H1 (cell line): ENCODE measurements at regions not wholly inside any gene's neighbourhood (a gene's known extent, or its start where the extent isn't known, plus 50 kb on each side); places are given as distances from the start of the nearest gene placed in this dataset.

Experiments
- CTCF ChIA-PET: fragments of 300-600 bp; sonication (Branson Sonifier 250); formaldehyde crosslinking; loops from one replicate; lab custom pipeline; 2021; ENCODE audit not compliant: partially characterized antibody; lab: Charles Lee
- POLR2A ChIA-PET: fragments of 300-600 bp; sonication (Branson Sonifier 250); formaldehyde crosslinking; loops from one replicate; lab custom pipeline; 2021; ENCODE audit warnings: inconsistent platforms; ENCODE audit not compliant: partially characterized antibody; lab: Charles Lee
- DNase-seq, 2 experiments: peaks; one replicate each; pipeline versions ENCODE4 v3.0.0 to v3.0.0-alpha.2; 2010 to 2022; ENCODE audit warnings: low spot score in 2 of 2, low read depth in 1 of 2, mixed read lengths in 1 of 2
- FAIRE-seq: peaks from 2 replicates; lab custom pipeline; 2011; peaks lifted over from hg19 to GRCh38; lab: Jason Lieb, UNC
- H2AFZ ChIP-seq: 2 replicates; pipeline ENCODE4 v1.8.1; 2012; ENCODE audit warnings: low read length, inconsistent platforms
- H2AK5ac ChIP-seq: 2 replicates; pipeline ENCODE4 v1.6.1; 2013; ENCODE audit warnings: low read depth, low read length
- H2BK120ac ChIP-seq: replicated peaks from 2 replicates; pipeline ENCODE3; 2013; ENCODE audit warnings: low read depth, low read length, inconsistent platforms
- H2BK12ac ChIP-seq: 2 replicates; pipeline ENCODE4 v1.6.1; 2013; ENCODE audit warnings: low read depth, low read length
- H2BK15ac ChIP-seq: 2 replicates; pipeline ENCODE4 v1.6.1; 2013; ENCODE audit warnings: low read length
- H2BK20ac ChIP-seq: 2 replicates; pipeline ENCODE4 v1.6.1; 2013; ENCODE audit warnings: low read length
- H2BK5ac ChIP-seq: 2 replicates; pipeline ENCODE4 v1.6.1; 2013; ENCODE audit warnings: low read depth, low read length
- H3K14ac ChIP-seq: 2 replicates; pipeline ENCODE4 v1.6.1; 2013; ENCODE audit warnings: inconsistent platforms; ENCODE audit not compliant: insufficient read length
- H3K18ac ChIP-seq: 2 replicates; pipeline ENCODE4 v1.6.1; 2013; ENCODE audit warnings: low read length; ENCODE audit errors: extremely low read depth
- H3K23ac ChIP-seq: 2 replicates; pipeline ENCODE4 v1.6.1; 2013; ENCODE audit warnings: inconsistent platforms; ENCODE audit not compliant: insufficient read length
- H3K23me2 ChIP-seq: 2 replicates; pipeline ENCODE4 v1.6.1; 2013; ENCODE audit warnings: low read depth, low read length
- H3K27ac ChIP-seq: 2 replicates; pipeline ENCODE4 v1.6.1; 2011; ENCODE audit warnings: low read depth, low read length, inconsistent platforms
- H3K27me3 ChIP-seq, 4 experiments: replicated peaks in 1 of 4; 1 replicate in 1 of 4; 2 replicates in 3 of 4; pipeline versions ENCODE4 v1.6.1 to v1.8.1; 2011 to 2013; ENCODE audit warnings: low read length in 3 of 4, mild to moderate bottlenecking in 3 of 4, inconsistent platforms in 2 of 4, mixed read lengths in 2 of 4, moderate library complexity in 1 of 4; ENCODE audit not compliant: control insufficient read depth in 3 of 4, insufficient read depth in 3 of 4; ENCODE audit errors: extremely low read depth in 1 of 4
- H3K36me3 ChIP-seq, 4 experiments: 2 replicates each; pipeline versions ENCODE4 v1.6.1 to v1.8.1; 2011 to 2013; ENCODE audit warnings: mild to moderate bottlenecking in 4 of 4, low read length in 3 of 4, moderate library complexity in 2 of 4, control low read depth in 1 of 4, inconsistent platforms in 1 of 4; ENCODE audit not compliant: insufficient read depth in 4 of 4, control insufficient read depth in 2 of 4
- H3K4ac ChIP-seq: replicated peaks from 2 replicates; pipeline ENCODE3; 2013; ENCODE audit warnings: low read length, low read depth, mixed read lengths, inconsistent platforms; ENCODE audit not compliant: insufficient read length
- H3K4me1 ChIP-seq, 4 experiments: replicated peaks in 1 of 4; 1 replicate in 1 of 4; 2 replicates in 3 of 4; pipeline versions ENCODE4 v1.6.1 to v1.8.1; 2011 to 2013; ENCODE audit warnings: low read length in 3 of 4, inconsistent platforms in 2 of 4, mixed read lengths in 1 of 4; ENCODE audit not compliant: insufficient read depth in 4 of 4, control insufficient read depth in 3 of 4
- H3K4me2 ChIP-seq, 2 experiments: 2 replicates each; pipeline versions ENCODE4 v1.6.1 to v1.8.1; 2011 to 2013; ENCODE audit warnings: low read depth in 2 of 2, low read length in 2 of 2, control low read depth in 1 of 2, inconsistent platforms in 1 of 2, mild to moderate bottlenecking in 1 of 2; ENCODE audit not compliant: insufficient read depth in 1 of 2
- H3K4me3 ChIP-seq, 4 experiments: fragments of 200-600, 300-600 bp in 1 of 4; sonication (generic), shearing (Covaris generic), sonication (Bioruptor Twin) in 1 of 4; 2 replicates each; pipeline versions ENCODE4 v1.5.1 to v1.8.1; 2011 to 2016; ENCODE audit warnings: low read length in 4 of 4, low read depth in 3 of 4, control low read depth in 2 of 4, inconsistent platforms in 2 of 4, mild to moderate bottlenecking in 2 of 4, mixed read lengths in 1 of 4, moderate library complexity in 1 of 4; ENCODE audit not compliant: insufficient read depth in 2 of 4; ENCODE audit errors: extremely low read depth in 1 of 4
- H3K56ac ChIP-seq: replicated peaks from 2 replicates; pipeline ENCODE3; 2013; ENCODE audit warnings: low read depth, mild to moderate bottlenecking, mixed read lengths, low read length, inconsistent platforms; ENCODE audit not compliant: insufficient read length
- H3K79me1 ChIP-seq: 2 replicates; pipeline ENCODE4 v1.6.1; 2013; ENCODE audit warnings: low read depth, low read length, control low read depth
- H3K79me2 ChIP-seq, 2 experiments: 2 replicates each; pipeline versions ENCODE4 v1.6.1 to v1.8.1; 2012 to 2013; ENCODE audit warnings: low read length in 2 of 2, mild to moderate bottlenecking in 2 of 2, inconsistent platforms in 1 of 2; ENCODE audit not compliant: insufficient read depth in 2 of 2, control insufficient read depth in 1 of 2
- H3K9ac ChIP-seq, 4 experiments: replicated peaks in 1 of 4; 1 replicate in 1 of 4; 2 replicates in 3 of 4; pipeline versions ENCODE4 v1.6.1 to v1.8.1; 2011 to 2013; ENCODE audit warnings: low read depth in 3 of 4, low read length in 3 of 4, control low read depth in 2 of 4, mild to moderate bottlenecking in 2 of 4, moderate library complexity in 2 of 4, inconsistent platforms in 1 of 4; ENCODE audit errors: extremely low read depth in 1 of 4
- H3K9me3 ChIP-seq, 2 experiments: 2 replicates each; pipeline versions ENCODE4 v1.6.1 to v1.8.1; 2012 to 2013; ENCODE audit warnings: mild to moderate bottlenecking in 2 of 2, moderate library complexity in 2 of 2, control low read depth in 1 of 2, inconsistent platforms in 1 of 2, low read depth in 1 of 2, low read length in 1 of 2, mixed read lengths in 1 of 2; ENCODE audit not compliant: insufficient read depth in 2 of 2
- H4K20me1 ChIP-seq, 2 experiments: replicated peaks in 1 of 2; 2 replicates each; pipeline versions ENCODE3 to v1.8.1; 2011 to 2013; ENCODE audit warnings: inconsistent platforms in 2 of 2, low read length in 2 of 2, mild to moderate bottlenecking in 1 of 2; ENCODE audit not compliant: insufficient read depth in 2 of 2, control insufficient read depth in 1 of 2
- H4K5ac ChIP-seq: 2 replicates; pipeline ENCODE4 v1.6.1; 2013; ENCODE audit warnings: low read length, low read depth, mixed read lengths, inconsistent platforms; ENCODE audit not compliant: insufficient read length
- H4K8ac ChIP-seq: 2 replicates; pipeline ENCODE4 v1.8.0; 2013; ENCODE audit warnings: mild to moderate bottlenecking, moderate library complexity, low read length, inconsistent platforms; ENCODE audit not compliant: insufficient read depth; ENCODE audit errors: extremely low read depth
- H4K91ac ChIP-seq: replicated peaks from 2 replicates; pipeline ENCODE3; 2013; ENCODE audit warnings: low read length, mixed read lengths, inconsistent platforms; ENCODE audit not compliant: insufficient read length
- CREB1 ChIP-seq: IDR thresholded peaks from 2 replicates; pipeline ENCODE4 v1.6.1; 2012; ENCODE audit warnings: inconsistent platforms
- GABPA ChIP-seq: IDR thresholded peaks from 2 replicates; pipeline ENCODE4 v1.6.1; 2011; ENCODE audit warnings: mild to moderate bottlenecking, low read length, moderate library complexity, borderline replicate concordance; ENCODE audit not compliant: insufficient read depth
- GTF2F1 ChIP-seq: IDR thresholded peaks from 2 replicates; pipeline ENCODE4 v1.6.1; 2012; ENCODE audit warnings: low read depth, low read length, improper control_type of control experiment, borderline replicate concordance
- HDAC2 ChIP-seq, 2 experiments: fragments of 300-600 bp in 1 of 2; sonication (generic) in 1 of 2; IDR thresholded peaks; 2 replicates each; pipeline ENCODE4 v1.6.1; 2011 to 2012; ENCODE audit warnings: low read depth in 2 of 2, low read length in 2 of 2, mild to moderate bottlenecking in 2 of 2, moderate library complexity in 2 of 2, borderline replicate concordance in 1 of 2, inconsistent platforms in 1 of 2
- JUND ChIP-seq: IDR thresholded peaks from 2 replicates; pipeline ENCODE4 v1.6.1; 2011; ENCODE audit warnings: mild to moderate bottlenecking, improper control_type of control experiment, low read length
- KDM4A ChIP-seq: IDR thresholded peaks from one replicate; pipeline ENCODE4 v1.7.1; 2012; ENCODE audit warnings: low read depth, mild to moderate bottlenecking, moderate library complexity, low read length, inconsistent platforms; ENCODE audit not compliant: severe bottlenecking
- SP2 ChIP-seq: IDR thresholded peaks from 2 replicates; pipeline ENCODE4 v1.6.1; 2012; ENCODE audit warnings: mild to moderate bottlenecking, low read length, inconsistent platforms
- SRF ChIP-seq: IDR thresholded peaks from 2 replicates; pipeline ENCODE4 v1.6.1; 2011; ENCODE audit warnings: mild to moderate bottlenecking, low read depth, low read length, moderate library complexity
- SUZ12 ChIP-seq: fragments of 200-600 bp; sonication (generic); IDR thresholded peaks from 2 replicates; pipeline ENCODE4 v1.6.1; 2012; ENCODE audit warnings: mild to moderate bottlenecking, inconsistent platforms, low read length, moderate library complexity, mixed read lengths
- TAF7 ChIP-seq: optimal IDR thresholded peaks from 2 replicates; pipeline ENCODE3; 2011; ENCODE audit warnings: low read depth, mild to moderate bottlenecking, inconsistent platforms, low read length, moderate library complexity, borderline replicate concordance
- TBP ChIP-seq: IDR thresholded peaks from 2 replicates; pipeline ENCODE4 v1.6.1; 2011; ENCODE audit warnings: low read depth, low read length, improper control_type of control experiment
- WGBS, 2 experiments: shearing (Covaris generic) in 1 of 2; methylation state at CpG; one replicate each; pipeline versions ENCODE4 v1.1.6 to v1.1.7; 2013 to 2015; ENCODE audit warnings: low lambda C conversion rate in 2 of 2, mixed read lengths in 2 of 2, inconsistent platforms in 1 of 2, low coverage in 1 of 2, missing lambda C conversion rate in 1 of 2; ENCODE audit not compliant: insufficient replicate concordance in 2 of 2, insufficient coverage in 1 of 2, insufficient read length in 1 of 2; ENCODE audit errors: extremely low coverage in 1 of 2, missing lambda C conversion rate in 1 of 2; 5-methylcytosine and 5-hydroxymethylcytosine counted together
- TF ChIP-seq, protein P1 (sequence below), 3 experiments: IDR thresholded peaks; 1 replicate in 2 of 3; 2 replicates in 1 of 3; pipeline versions ENCODE4 v1.5.1 to v1.6.1; 2011; ENCODE audit warnings: low read length in 3 of 3, mild to moderate bottlenecking in 3 of 3, inconsistent platforms in 2 of 3, low read depth in 1 of 3, moderate library complexity in 1 of 3; ENCODE audit not compliant: insufficient read depth in 1 of 3; ENCODE audit errors: control extremely low read depth in 1 of 3

DNA sequence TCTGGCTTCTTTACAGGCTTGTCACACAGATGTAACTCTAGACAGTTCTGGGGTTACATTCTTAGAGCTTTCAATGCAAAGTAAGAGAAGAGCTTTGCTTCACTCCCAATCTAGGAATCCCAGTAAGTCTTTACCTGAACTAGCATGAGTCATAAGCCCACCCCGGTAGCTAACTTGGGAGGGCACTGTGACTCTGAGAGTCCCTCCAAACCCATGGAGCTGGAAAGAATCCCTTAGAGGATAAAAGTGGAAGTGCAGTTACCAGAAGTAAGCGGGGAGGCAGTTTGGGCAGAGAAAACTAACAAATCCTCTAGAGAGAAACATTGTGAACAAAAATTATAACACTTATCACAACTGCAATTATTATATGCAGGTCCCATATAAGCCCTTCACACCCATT is 84.0 kb upstream of the SMLR1 start:
- no peak overlapping the region for H4K8ac ChIP-seq
- no peak overlapping the region for H4K5ac ChIP-seq
- no peak overlapping the region for H2BK120ac ChIP-seq
- H2BK20ac ChIP-seq, result no peak overlapping the region
- no peak overlapping the region for H2BK15ac ChIP-seq
- H3K4ac ChIP-seq, result no peak overlapping the region
- ChIA-PET POLR2A (no interaction called here), CTCF (interaction anchor here (0.5 to 3.5 kb wide), 34 partner anchors 9 to 678 kb away, joined by 3 to 27 read pairs (median 4); no protein-coding TSS in a partner anchor)
- no peaks in the 10 kb centered on the region for H3K79me1 ChIP-seq
- H2AK5ac ChIP-seq, result no peak overlapping the region
- H3K9ac ChIP-seq, result no peak overlapping the region
- H3K9me3 ChIP-seq, result no peaks in the 10 kb centered on the region
- 40% methylated on average over 2 of the region's 2 CpGs; no CpG with 5 or more reads in 1 of the 2 experiments for WGBS, 2 experiments
- no peak overlapping the region for H3K27ac ChIP-seq
- H3K4me2 ChIP-seq, result no peak overlapping the region
- H3K4me3 ChIP-seq, result no peak overlapping the region
- no peak overlapping the region for H3K14ac ChIP-seq
- H2BK5ac ChIP-seq, result no peak overlapping the region
- H3K18ac ChIP-seq, result no peak overlapping the region
- FAIRE-seq (peak; percentile 96), DNase-seq (peak in 1 of 2 experiments; percentile 66)
- no peaks in the 10 kb centered on the region for H3K36me3 ChIP-seq
- H3K4me1 ChIP-seq, result no peaks in the 10 kb centered on the region
- no peaks in the 10 kb centered on the region for H3K79me2 ChIP-seq
- H2AFZ ChIP-seq, result no peak overlapping the region
- H2BK12ac ChIP-seq, result no peak overlapping the region
- no peak overlapping the region for H3K23ac ChIP-seq
- H4K20me1 ChIP-seq, result no peaks in the 10 kb centered on the region
- no peak overlapping the region for H4K91ac ChIP-seq
- H3K27me3 ChIP-seq, result no peaks in the 10 kb centered on the region
- no peak overlapping the region for H3K56ac ChIP-seq
- no peaks in the 10 kb centered on the region for H3K23me2 ChIP-seq
- TF ChIP-seq SP2, result no peak
- no peak for TF ChIP-seq TAF7
- TF ChIP-seq HDAC2 (IDR thresholded peaks at IDR 0.05; ENCODE audit: borderline replicate concordance in 1 of 2, low read depth in 2 of 2, low read length in 2 of 2), result no peak
- no peak for TF ChIP-seq KDM4A
- TF ChIP-seq GTF2F1, result no peak
- TF ChIP-seq TBP, result peak; percentile 83
- TF ChIP-seq SRF, result no peak
- TF ChIP-seq JUND, result peak; percentile 92
- TF ChIP-seq GABPA, result no peak
- TF ChIP-seq CREB1, result no peak
- TF ChIP-seq, protein P1, sequence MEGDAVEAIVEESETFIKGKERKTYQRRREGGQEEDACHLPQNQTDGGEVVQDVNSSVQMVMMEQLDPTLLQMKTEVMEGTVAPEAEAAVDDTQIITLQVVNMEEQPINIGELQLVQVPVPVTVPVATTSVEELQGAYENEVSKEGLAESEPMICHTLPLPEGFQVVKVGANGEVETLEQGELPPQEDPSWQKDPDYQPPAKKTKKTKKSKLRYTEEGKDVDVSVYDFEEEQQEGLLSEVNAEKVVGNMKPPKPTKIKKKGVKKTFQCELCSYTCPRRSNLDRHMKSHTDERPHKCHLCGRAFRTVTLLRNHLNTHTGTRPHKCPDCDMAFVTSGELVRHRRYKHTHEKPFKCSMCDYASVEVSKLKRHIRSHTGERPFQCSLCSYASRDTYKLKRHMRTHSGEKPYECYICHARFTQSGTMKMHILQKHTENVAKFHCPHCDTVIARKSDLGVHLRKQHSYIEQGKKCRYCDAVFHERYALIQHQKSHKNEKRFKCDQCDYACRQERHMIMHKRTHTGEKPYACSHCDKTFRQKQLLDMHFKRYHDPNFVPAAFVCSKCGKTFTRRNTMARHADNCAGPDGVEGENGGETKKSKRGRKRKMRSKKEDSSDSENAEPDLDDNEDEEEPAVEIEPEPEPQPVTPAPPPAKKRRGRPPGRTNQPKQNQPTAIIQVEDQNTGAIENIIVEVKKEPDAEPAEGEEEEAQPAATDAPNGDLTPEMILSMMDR (IDR thresholded peaks at IDR 0.05; ENCODE audit: control extremely low read depth in 1 of 3, insufficient read depth in 1 of 3, low read depth in 1 of 3, low read length in 3 of 3), result peak; percentile 1 to 65 (median 56)
- TF ChIP-seq SUZ12, result no peak
